NCI-H2081 (cell line): ENCODE measurements at regions not wholly inside any gene's neighbourhood (a gene's known extent, or its start where the extent isn't known, plus 50 kb on each side); places are given as distances from the start of the nearest gene placed in this dataset.
"Not testable (repeated sequence)": the region's sequence is repeated elsewhere in the genome, so short reads cannot be mapped to it uniquely, and the experiment has no call there.

Source experiments
- DNase-seq, 2 experiments: peaks; one replicate each; lab custom pipeline; 2025; lab: John Stamatoyannopoulos, UW

DNA sequence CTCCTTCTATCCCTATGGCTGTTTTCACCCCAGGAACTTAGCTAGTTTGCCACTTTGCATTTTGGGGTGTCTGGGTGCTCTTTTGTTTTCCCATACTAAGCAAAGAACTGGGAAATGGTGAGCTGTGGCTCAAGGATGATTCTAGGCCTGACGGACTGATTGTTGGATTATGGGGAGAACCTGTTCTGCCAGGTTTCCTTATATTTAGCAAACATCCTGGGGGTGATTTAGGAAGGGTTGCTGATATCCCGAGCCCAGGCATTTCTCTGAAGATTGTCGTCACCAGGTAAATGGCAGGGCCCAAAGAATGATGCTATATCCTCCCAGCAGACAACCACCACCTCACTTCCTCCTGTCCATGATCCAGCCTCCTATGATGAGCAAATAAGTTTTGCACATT is 72.1 kb upstream of the GRB10 start:
- DNase-seq: no peak

DNA sequence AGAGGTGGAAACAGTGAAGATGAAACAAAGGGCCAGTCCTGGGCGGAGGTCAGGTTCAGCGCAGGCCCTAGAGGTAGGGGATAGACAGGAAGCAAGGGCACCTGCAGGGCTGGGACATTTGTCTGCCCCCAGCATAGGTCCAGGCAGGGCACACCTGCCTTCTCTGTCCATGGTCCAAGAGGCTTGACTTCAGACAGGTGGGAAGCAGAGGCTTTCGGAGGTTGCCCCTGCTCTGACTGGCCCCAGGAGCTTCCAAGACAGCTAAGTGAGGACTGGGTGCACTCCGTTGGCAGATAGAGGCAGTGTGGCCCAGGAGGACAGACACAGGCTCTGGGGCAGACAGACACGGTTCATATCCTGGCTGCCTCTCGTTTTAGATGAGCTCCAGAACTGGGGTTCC is 71.6 kb upstream of the GRB10 start:
- DNase-seq: no peak

DNA sequence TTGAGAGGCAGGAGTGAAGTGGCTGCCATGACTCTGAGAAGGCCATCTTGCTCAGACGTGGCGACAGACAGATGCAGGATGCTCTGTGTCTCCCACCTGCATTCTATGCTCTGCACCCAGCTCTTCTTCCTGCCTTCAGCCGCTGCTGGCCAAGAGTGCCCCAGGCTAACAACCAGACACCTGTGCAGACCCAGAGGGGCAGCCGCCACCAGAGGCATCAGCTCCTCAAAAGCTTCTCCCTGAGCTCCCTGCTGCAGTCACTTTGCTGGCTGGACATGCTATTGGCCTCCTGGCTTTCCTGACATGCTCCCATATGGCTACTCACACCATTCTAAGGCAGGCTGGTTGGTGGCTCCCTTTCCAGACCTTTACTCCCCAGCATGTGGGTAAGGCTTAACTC is 70.6 kb upstream of the GRB10 start:
- no peak for DNase-seq

DNA sequence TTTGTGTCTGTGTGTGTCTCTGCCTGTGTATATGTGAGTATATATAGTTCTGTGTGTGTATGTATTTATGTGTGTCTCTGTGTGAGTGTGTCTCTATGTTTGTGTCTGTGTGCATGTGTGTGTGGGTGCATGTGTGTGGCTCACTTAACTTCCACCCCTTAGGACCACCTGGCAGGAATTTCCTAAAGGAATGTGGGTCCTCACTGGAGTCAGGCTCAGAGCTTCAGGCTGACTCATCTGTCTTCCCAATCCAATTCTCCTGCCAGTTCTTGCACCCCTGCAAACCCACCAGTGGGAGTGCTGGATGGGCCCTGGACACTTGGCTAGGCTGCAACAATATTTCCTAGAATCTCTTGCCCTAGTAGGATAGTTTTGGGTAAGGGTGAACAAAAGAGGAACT is 70.2 kb upstream of the GRB10 start:
- no peak for DNase-seq

DNA sequence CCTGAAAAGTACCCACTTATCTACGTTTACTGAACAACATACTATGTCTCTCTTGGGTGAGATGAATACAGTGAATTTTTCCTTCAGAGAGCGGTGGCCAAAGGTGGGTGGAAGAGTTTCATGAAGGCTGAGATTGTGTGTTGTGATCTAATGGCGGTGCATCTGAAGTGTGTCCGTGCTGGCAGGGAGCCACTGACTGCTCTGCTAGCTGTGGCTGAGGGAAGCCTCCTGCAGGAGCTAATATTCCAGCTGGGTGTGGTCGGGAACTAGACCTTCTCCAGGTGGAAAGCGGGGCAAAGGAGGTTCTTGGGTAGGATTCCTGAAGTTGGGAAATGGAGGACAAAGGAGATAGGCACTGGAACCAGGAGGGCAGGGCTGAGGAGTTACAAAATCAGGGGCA is 69.2 kb upstream of the GRB10 start:
- no peak for DNase-seq

DNA sequence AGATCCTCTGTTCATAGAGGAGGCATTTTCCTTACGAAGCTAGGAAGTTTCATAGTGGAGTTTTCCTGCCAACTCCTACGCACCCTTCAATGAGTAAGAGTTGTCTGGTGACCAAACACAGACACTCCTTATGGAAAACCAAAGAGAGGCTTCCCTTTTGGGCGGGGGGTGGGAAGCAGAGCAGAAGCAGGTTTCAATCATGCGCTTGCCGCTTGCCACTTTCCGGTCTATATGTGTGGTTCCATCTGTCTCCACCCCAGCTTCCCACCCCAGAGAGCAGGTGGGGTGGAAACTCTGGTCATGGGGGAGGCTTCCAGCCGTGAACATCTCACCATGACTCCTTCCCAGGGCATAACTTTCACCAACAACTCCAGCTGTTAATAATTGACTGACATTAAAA is 68.8 kb upstream of the GRB10 start:
- no peak for DNase-seq

DNA sequence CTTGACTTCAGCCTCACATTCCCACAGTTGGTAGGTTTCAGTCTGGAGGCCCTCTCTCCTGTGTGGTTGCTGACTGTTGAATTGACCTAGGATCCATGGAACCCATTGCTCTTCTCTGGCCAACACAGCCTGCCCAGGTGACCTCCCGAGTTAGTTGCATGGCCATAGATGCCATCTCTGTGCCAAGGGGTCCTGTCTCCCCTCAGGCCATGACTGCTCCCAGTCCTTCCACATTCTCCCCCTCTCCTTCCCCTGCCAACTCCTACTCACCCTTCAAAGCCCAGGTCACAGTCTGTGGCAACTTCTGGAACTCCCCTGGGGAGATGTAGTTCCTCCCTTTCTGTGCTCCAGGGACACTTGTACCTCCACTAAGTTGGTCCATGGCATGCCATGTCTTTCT is 67.3 kb upstream of the GRB10 start:
- no peak for DNase-seq

DNA sequence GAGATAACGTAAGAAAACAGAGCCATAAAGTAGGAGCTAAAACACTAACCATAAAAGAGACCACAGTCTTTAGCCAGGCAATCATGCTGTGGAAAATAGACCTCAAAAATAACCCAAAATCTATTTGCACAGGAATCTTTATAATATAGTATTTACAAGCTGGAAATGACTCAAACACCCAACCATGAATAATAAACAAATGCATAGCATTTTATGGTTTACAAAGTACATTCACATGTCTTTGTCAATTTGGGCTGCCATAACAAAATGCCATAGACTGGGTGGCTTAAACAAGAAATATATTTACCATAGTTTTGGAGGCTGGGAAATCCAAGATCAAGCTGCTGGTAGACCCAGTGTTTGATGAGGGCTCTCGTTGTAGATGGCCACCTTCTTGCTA is 65.5 kb upstream of the GRB10 start:
- no peak for DNase-seq

DNA sequence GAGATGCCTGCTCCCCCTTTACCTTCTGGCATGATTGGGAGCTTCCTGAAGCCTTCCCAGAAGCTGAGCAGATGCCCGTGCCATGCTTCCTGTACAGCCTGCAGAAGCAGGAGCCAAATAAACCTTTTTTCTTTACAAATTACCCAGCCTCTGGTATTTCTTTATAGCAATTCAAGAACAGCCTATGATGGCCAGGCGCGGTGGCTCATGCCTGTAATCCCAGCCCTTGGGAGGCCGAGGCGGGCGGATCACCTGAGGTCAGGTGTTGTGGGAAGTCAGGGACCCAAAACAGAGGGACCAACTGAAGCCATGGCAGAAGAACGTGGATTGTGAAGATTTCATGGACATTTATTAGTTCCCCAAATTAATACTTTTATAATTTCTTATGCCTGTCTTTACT is 62.2 kb upstream of the GRB10 start:
- DNase-seq: not testable (repeated sequence)

DNA sequence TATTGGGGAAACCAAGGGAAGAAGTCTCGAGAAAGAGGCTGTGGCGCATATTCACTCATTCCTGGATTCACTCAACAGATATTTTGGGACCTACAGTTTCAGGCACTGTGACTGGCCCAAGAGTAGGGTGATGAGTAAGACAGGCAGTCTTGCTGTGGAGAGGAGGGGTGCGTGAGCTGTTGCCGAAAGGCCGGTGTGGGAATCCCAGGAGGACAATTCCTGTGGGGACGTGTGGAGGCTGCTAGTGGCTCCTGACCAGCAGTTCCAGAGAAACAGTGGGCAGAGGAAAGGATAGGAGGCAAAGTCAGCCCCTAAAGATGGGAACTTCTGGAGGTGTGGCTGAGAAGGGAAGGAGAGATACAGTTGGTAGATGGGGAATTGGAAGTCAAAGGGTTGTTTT is 59.3 kb upstream of the GRB10 start:
- DNase-seq: no peak

DNA sequence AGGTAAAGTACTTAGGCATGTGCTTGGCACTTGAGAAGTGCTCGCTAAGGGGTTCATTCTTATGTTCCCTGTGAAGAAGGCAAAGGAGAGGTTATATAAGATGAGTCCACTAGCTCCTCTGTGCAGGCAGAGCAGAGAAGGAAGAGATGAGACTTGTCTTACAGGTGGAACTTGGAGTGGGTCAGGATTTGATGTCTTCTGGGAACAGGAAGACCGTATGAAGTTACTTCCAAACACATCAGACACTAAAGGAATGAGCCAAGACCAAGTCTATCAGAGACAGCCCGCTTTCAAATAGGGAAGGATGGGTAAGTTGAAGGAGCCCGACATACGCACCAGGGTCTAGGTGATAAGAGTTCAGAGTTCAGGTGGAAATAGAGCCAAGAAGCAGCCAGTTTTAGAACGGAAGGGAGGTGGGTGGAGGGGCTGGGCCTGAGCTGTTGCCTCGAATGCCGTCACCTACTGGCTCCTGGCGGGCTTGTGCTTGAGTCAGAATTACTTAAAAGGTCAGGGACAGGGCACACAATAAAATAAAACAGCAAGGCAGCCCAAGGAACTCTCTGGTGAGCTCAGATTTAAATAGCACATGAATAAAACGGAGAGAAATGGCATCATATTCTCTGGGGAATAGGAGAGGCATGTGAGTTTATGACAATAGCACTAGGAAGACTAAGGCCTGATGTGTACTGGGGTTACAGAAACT is 56.1 kb upstream of the GRB10 start:
- DNase-seq: no peak

DNA sequence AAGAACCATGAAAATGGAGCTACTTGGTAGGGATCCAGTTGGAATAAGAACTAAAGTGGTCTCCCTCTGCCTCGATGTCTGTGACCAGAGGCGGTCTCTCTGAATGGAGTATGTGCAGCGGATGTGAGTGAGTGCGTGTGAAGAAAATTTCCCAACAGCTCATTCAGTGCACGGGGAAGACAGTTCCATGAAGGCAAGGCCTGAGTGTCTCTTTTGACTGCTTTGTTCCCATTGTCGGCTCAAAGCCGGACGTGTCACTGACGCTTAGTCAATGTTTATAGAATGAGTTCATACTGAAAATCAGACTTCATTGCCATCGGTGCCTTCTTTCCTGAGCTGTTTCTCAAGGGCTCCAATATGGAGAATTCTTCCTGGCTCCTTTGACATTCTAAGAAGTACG is 55.3 kb upstream of the GRB10 start:
- DNase-seq: no peak

DNA sequence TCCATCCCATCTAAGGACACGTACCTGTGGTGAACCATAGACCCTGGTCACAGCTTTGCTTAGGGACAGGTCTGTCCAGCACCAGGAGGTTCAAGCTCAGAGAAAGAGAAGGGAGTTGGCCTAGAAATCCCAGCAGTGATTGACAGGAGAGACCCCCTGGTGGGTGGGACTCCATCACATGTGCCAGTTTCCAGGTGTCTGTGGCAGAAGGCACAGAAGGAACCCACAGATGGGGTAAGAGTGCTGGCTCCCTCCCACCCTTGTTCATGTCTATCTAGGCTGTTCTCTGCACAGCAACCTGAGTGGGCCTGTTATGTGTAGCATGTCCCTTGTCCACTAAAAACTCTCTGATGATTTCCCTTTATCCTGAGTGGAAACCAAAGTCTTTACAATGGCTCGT is 54.0 kb upstream of the GRB10 start:
- DNase-seq: no peak

DNA sequence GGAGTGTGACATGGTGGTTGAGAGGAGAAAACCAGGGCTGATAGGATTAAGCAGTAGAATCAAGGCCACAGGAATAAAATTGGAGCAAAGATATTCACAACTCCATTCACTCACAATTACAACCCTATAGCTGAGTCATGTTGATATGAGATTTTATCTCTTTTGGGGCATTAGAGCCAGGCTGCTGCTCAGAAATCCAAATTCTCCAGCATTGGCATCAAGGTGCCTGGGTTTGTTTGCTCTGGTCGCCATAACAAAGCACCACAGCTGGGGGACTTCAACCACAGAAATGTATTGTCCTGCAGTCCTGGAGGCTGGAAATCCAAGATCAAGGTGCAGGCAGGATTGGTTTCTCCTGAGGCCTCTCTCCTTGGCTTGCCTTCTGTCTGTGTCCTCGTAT is 52.5 kb upstream of the GRB10 start:
- DNase-seq: no peak

DNA sequence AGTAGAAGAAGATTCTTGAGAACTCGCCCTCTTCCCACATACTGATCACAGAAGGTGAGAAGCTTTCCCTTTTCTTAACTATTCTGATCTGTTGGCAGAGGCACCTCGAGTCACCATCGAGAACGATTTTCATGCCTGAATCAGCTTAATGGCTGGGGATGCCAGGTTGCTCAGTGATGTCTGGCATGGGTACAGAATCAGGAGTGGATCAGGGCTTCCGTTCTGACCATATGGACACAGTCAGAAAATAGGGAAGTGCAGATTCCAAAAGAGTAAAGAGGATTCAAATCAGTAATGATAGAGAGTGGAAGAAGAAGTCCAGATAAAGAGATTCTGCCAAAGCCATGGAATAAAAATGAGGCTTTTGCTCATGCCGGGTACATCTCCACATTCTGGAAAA is 52.0 kb upstream of the GRB10 start:
- no peak for DNase-seq

DNA sequence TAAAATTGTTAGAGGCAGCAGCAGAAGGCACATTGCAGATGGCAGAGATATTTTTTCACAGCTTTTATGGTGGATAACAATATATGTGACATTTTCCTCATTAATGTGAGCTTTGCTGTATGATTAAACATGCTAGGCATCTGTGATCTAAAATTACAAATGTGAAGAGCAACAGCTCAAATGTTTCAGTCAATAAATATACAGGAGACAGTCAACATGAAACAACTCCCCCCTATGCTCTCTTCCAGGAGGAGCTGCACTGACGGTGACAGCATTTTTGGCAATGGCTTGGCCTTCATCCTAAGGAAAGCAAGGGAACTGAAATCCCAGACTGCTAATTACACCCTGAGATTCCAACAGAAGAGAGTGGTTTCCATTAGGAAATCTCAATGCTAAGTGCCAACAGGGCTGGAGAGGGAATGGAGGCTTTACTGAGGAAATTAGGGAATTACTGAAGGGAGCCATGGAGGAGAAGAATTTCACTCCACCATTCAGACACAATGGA is 51.4 kb upstream of the GRB10 start:
- no peak for DNase-seq

DNA sequence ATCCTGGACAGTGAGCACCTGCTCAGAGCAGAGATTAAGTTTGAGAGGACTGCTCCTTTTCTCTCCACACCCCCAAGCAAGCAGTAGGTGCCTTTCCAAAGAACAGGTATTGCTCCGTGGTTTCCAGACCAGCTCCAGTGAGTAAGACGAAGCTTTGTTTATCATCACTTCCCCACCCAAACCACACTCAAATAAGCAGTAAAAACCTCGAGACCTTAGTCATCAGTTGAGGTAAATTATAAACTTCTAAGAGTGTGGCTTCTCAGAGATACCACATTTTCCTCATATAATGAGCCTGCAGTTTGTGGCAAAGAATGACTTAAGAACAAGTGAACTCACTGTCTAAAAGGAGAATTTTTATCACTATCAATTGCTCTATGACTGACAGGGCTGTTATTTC is 50.0 kb upstream of the GRB10 start:
- no peak for DNase-seq
